GM12874 (cell line): ENCODE measurements at regions not wholly inside any gene's neighbourhood (a gene's known extent, or its start where the extent isn't known, plus 50 kb on each side); places are given as distances from the start of the nearest gene placed in this dataset.

Source experiments
- CTCF ChIP-seq: IDR thresholded peaks from 2 replicates; pipeline ENCODE4 v1.5.1; 2011; ENCODE audit warnings: low read depth, mild to moderate bottlenecking, control low read depth, low read length, moderate library complexity; ENCODE audit not compliant: insufficient read depth

GRCh38 chr5:158212237-158212636 is 353.3 kb upstream of the CLINT1 start:
- no peak for TF ChIP-seq CTCF

GRCh38 chr5:158209219-158209908 is 350.4 kb upstream of the CLINT1 start:
- TF ChIP-seq CTCF, result no peak

GRCh38 chr5:158207733-158208132 is 348.8 kb upstream of the CLINT1 start:
- TF ChIP-seq CTCF, result no peak

- no peak for TF ChIP-seq CTCF
Observed at GRCh38 chr5:158205992-158206391, 347.0 kb upstream of the CLINT1 start.

GRCh38 chr5:158203261-158203660 is 344.3 kb upstream of the CLINT1 start:
- TF ChIP-seq CTCF, result no peak

GRCh38 chr5:158202801-158203200 is 343.9 kb upstream of the CLINT1 start:
- TF ChIP-seq CTCF, result no peak

- TF ChIP-seq CTCF, result no peak
Observed at GRCh38 chr5:158200619-158201018, 341.7 kb upstream of the CLINT1 start.
